Activated T-helper 2 cell treated with anti-CD3 and anti-CD28 coated beads, Interferon-gamma antibody, Interleukin-2, Interleukin-4, amounts not matched to agents 10 μg/mL and 5 μg/mL and 100 μg/mL, durations not matched to agents 14 hours and 24 hours and 36 hours (primary cell): ENCODE measurements at regions not wholly inside any gene's neighbourhood (a gene's known extent, or its start where the extent isn't known, plus 50 kb on each side); places are given as distances from the start of the nearest gene placed in this dataset.
A peak's percentile ranks its signal among the peaks of the same experiment; 100 is the strongest.
"Not testable (repeated sequence)": the region's sequence is repeated elsewhere in the genome, so short reads cannot be mapped to it uniquely, and the experiment has no call there.

ENCODE experiments used
- DNase-seq: peaks from one replicate; pipeline ENCODE4 v3.0.0; 2021; ENCODE audit warnings: low spot score
- H3K27ac Mint-ChIP-seq: one replicate; pipeline ENCODE4 v1.8.0; 2021; ENCODE audit warnings: mixed read lengths
- H3K27me3 Mint-ChIP-seq: one replicate; pipeline ENCODE4 v1.8.0; 2021; ENCODE audit warnings: low read depth, mixed read lengths
- H3K36me3 Mint-ChIP-seq: one replicate; pipeline ENCODE4 v1.8.0; 2021; ENCODE audit warnings: low read depth, mixed read lengths
- H3K4me1 Mint-ChIP-seq: one replicate; pipeline ENCODE4 v1.8.0; 2021; ENCODE audit warnings: low read depth, mixed read lengths
- H3K4me3 Mint-ChIP-seq: one replicate; pipeline ENCODE4 v1.8.0; 2021; ENCODE audit warnings: low read depth, mild to moderate bottlenecking, moderate library complexity, mixed read lengths
- H3K9me3 Mint-ChIP-seq: one replicate; pipeline ENCODE4 v1.8.0; 2021; ENCODE audit warnings: mixed read lengths
- intact Hi-C: fragments of 100-400 bp; cut with micrococcal nuclease; formaldehyde crosslinking; loops from one replicate; pipeline ENCODE4 v1.15.1; 2023

DNA sequence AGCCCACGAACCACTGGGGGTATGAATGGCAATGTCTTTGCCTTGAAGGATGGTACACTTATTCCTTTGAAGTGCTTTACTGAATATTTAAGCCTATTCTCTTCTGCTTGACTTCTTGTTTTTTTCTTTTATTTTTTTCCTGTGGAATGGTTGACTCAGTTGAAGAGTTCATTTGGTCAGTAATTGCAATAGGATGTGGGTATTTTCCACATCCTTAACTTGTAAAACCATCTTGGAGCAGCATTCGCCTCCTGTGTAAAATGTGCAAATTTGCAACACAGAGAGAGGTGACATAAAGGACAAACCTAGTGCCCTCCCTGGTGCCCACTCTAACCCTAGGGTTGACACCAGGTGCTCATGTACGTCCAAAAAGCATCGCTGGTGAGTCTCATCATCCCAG, 347.0 kb downstream of the GATA3 start:
- peak overlapping the region; percentile 98 for H3K27ac Mint-ChIP-seq

DNA sequence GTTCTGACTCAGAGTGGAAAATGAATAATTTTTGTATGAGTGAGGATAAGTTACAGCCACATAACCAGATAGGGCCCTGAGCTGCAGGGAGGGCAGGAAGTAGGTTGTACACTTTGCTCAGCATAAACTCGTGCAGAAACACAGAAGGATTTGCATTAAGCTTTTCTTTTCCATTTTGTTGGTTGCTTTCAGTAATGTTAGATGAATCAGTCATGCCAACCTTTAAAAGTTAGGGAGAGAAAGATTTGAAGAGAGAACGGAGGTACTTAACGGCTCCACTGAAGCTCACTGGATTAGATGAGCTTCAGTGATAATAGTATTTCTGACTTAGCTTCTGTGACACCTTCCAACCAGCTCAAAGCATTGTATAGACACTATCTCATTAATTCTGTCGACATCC, 348.1 kb downstream of the GATA3 start:
- H3K27ac Mint-ChIP-seq, result peak overlapping the region; percentile 98
- intact Hi-C loops, result loop anchor here (1.0 to 5.0 kb wide), 13 partner anchors 14 to 690 kb away; partner anchors contain the start of gene GATA3
- H3K27me3 Mint-ChIP-seq, result no peaks in the 10 kb centered on the region
- peak; percentile 53 for DNase-seq
- H3K4me3 Mint-ChIP-seq, result peak overlapping the region; percentile 75
- H3K4me1 Mint-ChIP-seq, result peaks cover 91% of the 10 kb centered on the region
- H3K36me3 Mint-ChIP-seq, result peaks cover 71% of the 10 kb centered on the region
- no peaks in the 10 kb centered on the region for H3K9me3 Mint-ChIP-seq

More for the DNA sequence above, 347.0 kb downstream of the GATA3 start:
- Mint-ChIP-seq H3K4me3 (peak overlapping the region; percentile 75), H3K36me3 (peaks cover 71% of the 10 kb centered on the region), H3K4me1 (peaks cover 88% of the 10 kb centered on the region), H3K9me3 (no peaks in the 10 kb centered on the region), H3K27me3 (no peaks in the 10 kb centered on the region)
- DNase-seq, result no peak
- intact Hi-C loops, result loop anchor here (5.0 kb wide), 4 partner anchors 349 to 691 kb away; partner anchors contain the start of gene GATA3

DNA sequence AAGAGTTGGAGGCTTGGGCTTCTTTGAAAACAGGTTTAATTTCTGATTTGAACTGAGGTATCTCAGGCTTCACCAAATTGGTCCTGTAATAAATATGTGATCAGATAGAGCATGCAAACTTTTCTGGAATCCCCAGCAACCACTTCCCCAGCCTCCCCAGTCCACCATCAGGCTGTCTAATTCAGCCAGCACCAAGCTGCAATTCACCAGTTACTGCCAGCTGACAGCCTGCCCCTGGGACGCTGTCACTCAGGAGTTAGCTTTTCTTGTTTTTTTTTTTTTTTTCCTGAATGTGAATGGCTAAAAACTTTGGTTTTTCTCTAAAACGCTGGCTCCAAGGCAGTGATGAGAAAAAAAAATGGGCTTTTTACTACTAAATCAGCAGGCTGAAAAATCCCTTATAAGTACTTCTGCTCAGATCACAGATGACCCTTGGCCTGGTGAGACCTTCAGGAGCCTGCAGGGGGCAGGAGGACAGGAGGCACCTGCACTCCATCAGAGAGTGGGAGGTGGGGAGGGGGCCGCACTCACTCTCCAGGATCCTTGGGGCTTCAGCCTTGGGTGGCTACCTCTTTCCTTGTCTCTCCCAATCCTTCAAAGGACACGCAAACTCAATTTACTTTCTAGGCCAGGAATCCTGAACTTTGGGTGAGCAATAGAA, 349.4 kb downstream of the GATA3 start:
- no peak for DNase-seq
- intact Hi-C loops, result loop anchor here (1.0 to 5.0 kb wide), 9 partner anchors 79 to 688 kb away; partner anchors contain the start of gene GATA3
- Mint-ChIP-seq H3K27ac (peak overlapping the region; percentile 98), H3K9me3 (no peaks in the 10 kb centered on the region), H3K27me3 (no peaks in the 10 kb centered on the region), H3K36me3 (peaks cover 70% of the 10 kb centered on the region), H3K4me3 (peak overlapping the region; percentile 75), H3K4me1 (peaks cover 87% of the 10 kb centered on the region)

DNA sequence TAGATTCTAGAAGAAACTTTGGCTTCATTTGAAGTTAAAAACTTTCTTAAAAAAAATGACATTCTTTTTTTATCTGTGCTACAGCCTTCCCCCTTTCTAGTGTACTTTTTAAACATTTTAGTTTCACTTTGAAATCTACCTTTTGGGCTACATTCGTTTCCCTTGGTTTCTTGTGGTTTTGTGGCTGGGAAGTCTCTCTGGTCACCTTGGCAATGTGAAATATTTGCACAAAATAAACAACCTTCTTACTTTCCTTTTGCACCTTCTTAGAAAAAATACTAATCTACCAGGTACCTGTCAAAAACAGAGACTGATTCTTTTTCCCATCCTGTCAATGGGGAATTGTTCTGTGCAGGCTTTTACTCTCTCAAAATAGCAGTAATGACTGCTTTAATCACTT, 350.2 kb downstream of the GATA3 start:
- intact Hi-C loops, result loop anchor here (1.0 to 5.0 kb wide), 5 partner anchors 171 to 688 kb away; partner anchors contain the start of gene GATA3
- Mint-ChIP-seq H3K27me3 (no peaks in the 10 kb centered on the region), H3K4me3 (peak overlapping the region; percentile 75), H3K9me3 (no peaks in the 10 kb centered on the region), H3K4me1 (peaks cover 78% of the 10 kb centered on the region), H3K27ac (peak overlapping the region; percentile 98), H3K36me3 (peaks cover 68% of the 10 kb centered on the region)
- peak; percentile 63 for DNase-seq

DNA sequence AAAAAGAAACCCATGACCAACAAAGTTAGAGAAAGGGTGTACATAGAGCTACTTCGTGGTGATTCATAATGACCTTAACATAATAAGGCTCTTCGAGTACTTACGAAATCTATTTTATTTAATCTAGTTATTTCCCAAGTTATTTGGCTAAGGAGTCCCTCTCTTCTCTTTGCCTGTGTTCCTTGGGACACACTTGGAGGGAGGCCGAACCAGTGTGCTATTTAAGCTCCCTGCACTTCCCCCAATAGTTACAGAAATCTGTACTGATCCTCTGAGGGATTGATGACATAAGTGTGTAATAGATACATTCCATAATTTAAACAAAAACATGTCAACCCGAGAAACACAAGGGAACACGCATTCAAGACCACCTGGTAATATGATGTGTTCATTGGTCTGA, 351.1 kb downstream of the GATA3 start:
- no peaks in the 10 kb centered on the region for H3K9me3 Mint-ChIP-seq
- H3K36me3 Mint-ChIP-seq, result peaks cover 67% of the 10 kb centered on the region
- intact Hi-C loops, result no loop called here
- H3K27me3 Mint-ChIP-seq, result no peaks in the 10 kb centered on the region
- peak overlapping the region; percentile 98 for H3K27ac Mint-ChIP-seq
- peaks cover 76% of the 10 kb centered on the region for H3K4me1 Mint-ChIP-seq
- no peak for DNase-seq
- no peak overlapping the region for H3K4me3 Mint-ChIP-seq

DNA sequence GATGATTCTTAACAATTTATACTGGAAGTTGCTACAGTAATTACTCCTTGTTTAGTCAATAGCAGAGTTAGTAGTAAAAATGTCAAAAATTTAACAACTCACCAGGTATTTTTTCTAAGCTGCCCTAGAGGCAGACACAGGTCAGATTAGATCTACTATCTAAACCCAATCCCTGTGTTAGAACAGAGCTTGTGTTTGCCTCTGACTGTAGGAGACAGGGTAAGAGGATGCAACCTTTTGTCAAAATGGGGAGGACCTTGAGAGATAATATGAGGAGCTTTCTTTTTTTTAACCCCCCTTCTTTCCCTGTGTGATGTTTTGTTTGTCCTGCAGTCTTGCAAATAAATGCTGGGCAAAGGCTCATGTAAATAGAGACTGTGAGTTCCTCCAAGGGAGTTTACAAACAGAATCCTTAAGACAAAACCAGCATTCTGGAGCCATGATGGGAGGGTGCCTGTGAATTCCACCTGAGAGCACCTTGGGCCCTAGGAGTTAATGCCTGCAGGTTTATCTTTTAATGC, 353.1 kb downstream of the GATA3 start:
- Mint-ChIP-seq H3K4me1 (peaks cover 70% of the 10 kb centered on the region), H3K27ac (peak overlapping the region; percentile 42), H3K9me3 (no peaks in the 10 kb centered on the region), H3K27me3 (no peaks in the 10 kb centered on the region), H3K36me3 (peaks cover 69% of the 10 kb centered on the region), H3K4me3 (no peak overlapping the region)
- intact Hi-C loops, result no loop called here
- DNase-seq, result no peak

DNA sequence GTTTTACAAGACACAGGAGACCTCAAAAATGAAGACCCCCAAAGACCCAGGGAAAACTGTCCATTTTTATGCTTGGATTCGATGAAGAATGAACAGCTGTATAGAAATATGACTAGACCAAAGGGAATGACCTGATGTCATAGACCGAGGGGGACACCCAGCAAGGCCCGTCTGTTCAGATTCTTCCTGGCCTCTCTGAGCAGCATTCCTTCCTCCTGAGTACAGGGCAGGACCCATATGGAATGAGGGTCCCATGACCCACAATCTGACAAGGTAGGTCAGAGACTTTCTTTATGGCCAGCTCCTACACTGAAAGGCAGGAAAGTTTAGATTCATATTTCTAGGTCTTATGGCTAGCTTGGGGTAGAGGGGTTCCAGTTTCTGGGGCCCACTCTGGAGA, 356.0 kb downstream of the GATA3 start:
- Mint-ChIP-seq H3K36me3 (peaks cover 72% of the 10 kb centered on the region), H3K4me1 (peaks cover 50% of the 10 kb centered on the region), H3K9me3 (peaks cover 4% of the 10 kb centered on the region), H3K4me3 (no peak overlapping the region), H3K27me3 (no peaks in the 10 kb centered on the region), H3K27ac (no peak overlapping the region)
- intact Hi-C loops, result no loop called here
- DNase-seq, result no peak

DNA sequence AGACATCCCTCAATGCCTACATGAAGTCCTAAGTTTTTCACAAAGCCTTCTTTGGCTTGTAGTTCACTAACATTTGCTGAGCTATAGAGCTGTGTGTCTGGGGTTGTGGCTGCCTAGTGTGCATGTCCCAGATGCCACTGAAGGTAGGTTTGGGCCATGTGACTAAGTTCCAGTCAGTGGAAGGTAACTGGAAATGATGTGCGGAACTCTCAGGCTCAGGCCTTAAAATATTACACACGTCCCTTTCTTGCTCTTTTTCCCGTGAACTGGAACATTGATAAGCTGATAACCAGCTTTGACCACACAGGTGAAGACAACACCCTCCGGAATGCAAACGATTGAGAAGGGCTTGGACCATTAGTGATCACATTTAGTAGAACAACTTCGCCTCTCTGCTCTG, 358.1 kb downstream of the GATA3 start:
- no peak overlapping the region for H3K27ac Mint-ChIP-seq
- no peak overlapping the region for H3K4me3 Mint-ChIP-seq
- H3K36me3 Mint-ChIP-seq, result peaks cover 60% of the 10 kb centered on the region
- no peak for DNase-seq
- no peaks in the 10 kb centered on the region for H3K27me3 Mint-ChIP-seq
- peaks cover 4% of the 10 kb centered on the region for H3K9me3 Mint-ChIP-seq
- peaks cover 50% of the 10 kb centered on the region for H3K4me1 Mint-ChIP-seq
- intact Hi-C loops, result no loop called here

DNA sequence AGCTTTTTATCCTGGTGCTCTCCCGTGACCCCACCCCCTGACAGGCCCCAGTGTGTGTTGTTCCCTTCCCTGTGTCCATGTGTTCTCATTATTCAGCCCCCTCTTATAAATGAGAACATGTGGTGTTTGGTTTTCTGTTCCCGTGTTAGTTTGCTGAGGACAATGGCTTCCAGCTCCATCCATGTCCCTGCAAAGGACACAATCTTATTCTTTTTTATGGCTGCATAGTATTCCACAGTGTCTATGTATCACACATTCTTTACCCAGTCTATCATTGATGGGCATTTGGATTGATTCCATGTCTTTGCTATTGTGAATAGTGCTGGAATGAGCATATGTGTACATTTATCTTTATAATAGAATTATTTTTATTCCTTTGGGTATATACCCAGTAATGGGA, 360.5 kb downstream of the GATA3 start:
- H3K27me3 Mint-ChIP-seq, DNase-seq, H3K9me3 Mint-ChIP-seq, H3K4me3 Mint-ChIP-seq: not testable (repeated sequence)
- Mint-ChIP-seq H3K4me1 (peaks cover 60% of the 10 kb centered on the region), H3K36me3 (peaks cover 58% of the 10 kb centered on the region), H3K27ac (peak overlapping the region; percentile 95)
- intact Hi-C loops, result loop anchor here (5.0 kb wide), 5 partner anchors 162 to 792 kb away; partner anchors contain the start of gene GATA3

DNA sequence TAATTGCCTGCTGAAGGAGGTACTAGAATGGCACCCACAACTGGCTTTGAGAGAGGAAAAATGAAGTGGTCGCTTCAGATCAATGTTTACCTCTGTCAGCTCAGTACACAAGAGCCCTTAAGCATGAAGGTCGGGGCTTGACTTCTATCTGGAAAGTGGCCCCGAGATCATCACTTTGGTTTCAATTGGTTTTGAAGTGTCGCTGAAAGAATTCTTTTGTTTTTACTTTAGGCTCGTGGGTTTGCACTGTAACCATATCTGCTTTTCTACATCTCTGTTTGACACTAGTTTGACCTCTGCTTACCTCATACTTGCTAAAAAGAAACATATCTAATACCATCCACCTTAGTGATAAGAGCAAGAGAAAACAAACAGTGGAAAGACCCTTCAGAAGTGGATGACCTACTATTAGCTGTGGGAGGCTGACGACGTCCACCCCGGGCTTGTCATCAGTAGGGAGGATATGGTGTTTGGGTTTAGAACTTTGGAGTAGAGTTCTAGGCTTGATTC, 361.8 kb downstream of the GATA3 start:
- H3K27me3 Mint-ChIP-seq, result no peaks in the 10 kb centered on the region
- H3K4me1 Mint-ChIP-seq, result peaks cover 57% of the 10 kb centered on the region
- H3K9me3 Mint-ChIP-seq, result peaks cover 4% of the 10 kb centered on the region
- H3K36me3 Mint-ChIP-seq, result peaks cover 51% of the 10 kb centered on the region
- peak overlapping the region; percentile 95 for H3K27ac Mint-ChIP-seq
- no peak overlapping the region for H3K4me3 Mint-ChIP-seq
- DNase-seq, result peak; percentile 65
- intact Hi-C loops, result loop anchor here (1.0 to 5.0 kb wide), 19 partner anchors 14 to 887 kb away; partner anchors contain the start of gene GATA3

DNA sequence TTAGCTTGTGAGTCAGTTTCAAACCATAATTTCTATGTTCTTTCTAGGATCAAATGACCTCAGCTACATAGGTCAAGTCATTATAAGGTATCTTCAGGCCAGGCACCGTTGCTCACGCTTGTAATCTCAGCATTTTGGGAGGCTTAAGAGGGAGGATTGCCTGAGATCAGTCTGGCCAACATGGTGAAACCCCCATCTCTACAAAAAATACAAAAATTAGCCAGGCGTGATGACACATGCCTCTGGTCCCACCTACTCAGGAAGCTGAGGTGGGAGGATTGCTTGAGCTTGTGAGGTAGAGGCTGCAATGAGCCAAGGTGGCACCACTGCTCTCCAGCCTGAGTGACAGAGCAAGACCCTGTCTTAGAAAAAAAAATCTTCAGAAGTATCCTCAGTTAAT, 362.3 kb downstream of the GATA3 start:
- Mint-ChIP-seq H3K27ac (peak overlapping the region; percentile 95), H3K27me3 (no peaks in the 10 kb centered on the region), H3K4me1 (peaks cover 58% of the 10 kb centered on the region), H3K36me3 (peaks cover 51% of the 10 kb centered on the region), H3K4me3 (no peak overlapping the region), H3K9me3 (peaks cover 4% of the 10 kb centered on the region)
- no peak for DNase-seq
- intact Hi-C loops, result loop anchor here (1.0 to 5.0 kb wide), 19 partner anchors 14 to 886 kb away; partner anchors contain the start of gene GATA3

DNA sequence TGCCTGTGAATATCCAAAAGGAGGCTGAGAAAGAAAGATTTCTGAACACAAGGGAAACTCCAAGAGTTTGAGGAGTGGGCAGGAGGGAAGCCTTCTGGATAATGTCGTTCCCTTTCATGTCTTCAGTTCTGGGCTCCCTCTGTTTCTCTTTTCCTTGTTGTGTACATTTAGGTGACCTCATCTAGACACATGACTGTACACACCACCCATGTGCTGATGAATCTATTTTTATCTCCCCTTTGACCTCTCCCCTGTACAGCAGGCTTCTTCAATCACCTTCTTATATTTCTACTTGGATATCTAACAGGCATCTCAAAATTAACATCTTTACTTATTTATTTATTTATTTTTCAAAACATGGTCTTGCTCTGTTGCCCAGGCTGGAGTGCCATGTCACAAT, 363.1 kb downstream of the GATA3 start:
- Mint-ChIP-seq H3K27ac (peak overlapping the region; percentile 95), H3K9me3 (peaks cover 4% of the 10 kb centered on the region), H3K4me3 (no peak overlapping the region), H3K4me1 (peaks cover 56% of the 10 kb centered on the region), H3K36me3 (peaks cover 45% of the 10 kb centered on the region), H3K27me3 (no peaks in the 10 kb centered on the region)
- intact Hi-C loops, result loop anchor here (2.0 to 5.0 kb wide), 10 partner anchors 57 to 885 kb away; partner anchors contain the start of gene GATA3
- DNase-seq, result no peak

DNA sequence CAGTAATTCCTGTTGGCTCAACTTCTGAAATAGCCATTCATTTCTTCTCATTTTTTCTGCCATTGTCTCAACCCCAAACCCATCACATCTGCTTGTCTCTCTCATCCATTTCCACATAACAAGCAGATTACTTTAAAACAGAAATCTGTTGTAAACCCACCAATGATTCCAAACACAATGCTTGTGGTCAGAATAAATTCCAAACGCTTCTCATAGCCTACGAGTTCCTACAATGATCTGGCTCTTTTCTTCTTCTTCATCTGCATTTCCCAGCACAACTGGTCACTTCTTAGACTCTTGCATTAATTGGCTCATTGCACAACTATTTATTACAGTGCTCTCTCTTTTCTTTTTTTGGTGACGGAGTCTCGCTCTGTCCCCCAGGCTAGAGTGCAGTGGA, 364.1 kb downstream of the GATA3 start:
- Mint-ChIP-seq H3K4me1 (peaks cover 55% of the 10 kb centered on the region), H3K4me3 (no peak overlapping the region), H3K27ac (peak overlapping the region; percentile 76), H3K36me3 (peaks cover 42% of the 10 kb centered on the region), H3K9me3 (peaks cover 4% of the 10 kb centered on the region), H3K27me3 (no peaks in the 10 kb centered on the region)
- DNase-seq, result no peak
- intact Hi-C loops, result loop anchor here (5.0 kb wide), 5 partner anchors 159 to 789 kb away; partner anchors contain the start of gene GATA3
